NOMO-1 (cell line): ENCODE measurements at regions not wholly inside any gene's neighbourhood (a gene's known extent, or its start where the extent isn't known, plus 50 kb on each side); places are given as distances from the start of the nearest gene placed in this dataset.
A peak's percentile ranks its signal among the peaks of the same experiment; 100 is the strongest.

Experiments
- DNase-seq, 2 experiments: peaks; one replicate each; lab custom pipeline; 2025; ENCODE audit not compliant: unreplicated experiment in 2 of 2; lab: John Stamatoyannopoulos, UW

GRCh38 chr5:159525117-159525516 is 194.8 kb upstream of the IL12B start:
- no peak for DNase-seq

- DNase-seq = no peak
Observed at GRCh38 chr5:159527546-159528254, 197.4 kb upstream of the IL12B start.

- no peak for DNase-seq
Observed at GRCh38 chr5:159531554-159532105, 201.3 kb upstream of the IL12B start.

- no peak for DNase-seq
Observed at GRCh38 chr5:159533197-159533596, 202.9 kb upstream of the IL12B start.

- no peak for DNase-seq
Observed at GRCh38 chr5:159536166-159536565, 205.9 kb upstream of the IL12B start.

- DNase-seq = no peak
Observed at GRCh38 chr5:159536646-159537045, 206.4 kb upstream of the IL12B start.

GRCh38 chr5:159539678-159540077 is 209.4 kb upstream of the IL12B start:
- DNase-seq = no peak

GRCh38 chr5:159543326-159543725 is 213.0 kb upstream of the IL12B start:
- no peak for DNase-seq

GRCh38 chr5:159545156-159545555 is 214.9 kb upstream of the IL12B start:
- DNase-seq = peak; percentile 16 to 68

GRCh38 chr5:159547466-159548195 is 217.3 kb upstream of the IL12B start:
- peak in 1 of 2 experiments; percentile 24 for DNase-seq

GRCh38 chr5:159548517-159548916 is 218.2 kb upstream of the IL12B start:
- DNase-seq = no peak

GRCh38 chr5:159549046-159549445 is 218.8 kb upstream of the IL12B start:
- DNase-seq = no peak

- DNase-seq = no peak
Observed at GRCh38 chr5:159550951-159551350, 220.7 kb upstream of the IL12B start.

- no peak for DNase-seq
Observed at GRCh38 chr5:159552751-159553150, 222.5 kb upstream of the IL12B start.

GRCh38 chr5:159553792-159554191 is 223.5 kb upstream of the IL12B start:
- DNase-seq = no peak

- DNase-seq = no peak
Observed at GRCh38 chr5:159555084-159555483, 224.8 kb upstream of the IL12B start.

GRCh38 chr5:159559337-159559736 is 229.1 kb upstream of the IL12B start:
- DNase-seq = no peak

- no peak for DNase-seq
Observed at GRCh38 chr5:159560088-159560487, 229.8 kb upstream of the IL12B start.

GRCh38 chr5:159564031-159564430 is 233.7 kb upstream of the IL12B start:
- DNase-seq = no peak

GRCh38 chr5:159566832-159567231 is 236.5 kb upstream of the IL12B start:
- DNase-seq = no peak

GRCh38 chr5:159567461-159567860 is 237.2 kb upstream of the IL12B start:
- no peak for DNase-seq
